ENCODE measurements at regions not wholly inside any gene's neighbourhood (a gene's known extent, or its start where the extent isn't known, plus 50 kb on each side); places are given as distances from the start of the nearest gene placed in this dataset.

GRCh38 chr15:25173241-25174028, 218.6 kb downstream of the SNRPN start:
- TF ChIP-seq CTCF (conservative IDR thresholded peaks at IDR 0.05; ENCODE audit: low read depth, low read length) = no peak
- TF ChIP-seq EZH2 (IDR thresholded peaks at IDR 0.05; ENCODE audit: low read length, unreplicated experiment) = no peak
- no peak for TF ChIP-seq EZH2phosphoT487 (IDR thresholded peaks at IDR 0.05; ENCODE audit: borderline replicate concordance, low read length)

All from PC-3 (cell line).